HG03439 (cell line): ENCODE measurements at regions not wholly inside any gene's neighbourhood (a gene's known extent, or its start where the extent isn't known, plus 50 kb on each side); places are given as distances from the start of the nearest gene placed in this dataset.

ENCODE experiments used
- ATAC-seq: cut with Tn5 transposase; IDR thresholded peaks from one replicate; pipeline ENCODE4 v1.9.1; 2021; ENCODE audit warnings: mild to moderate bottlenecking, moderate library complexity; ENCODE audit not compliant: unreplicated experiment

DNA sequence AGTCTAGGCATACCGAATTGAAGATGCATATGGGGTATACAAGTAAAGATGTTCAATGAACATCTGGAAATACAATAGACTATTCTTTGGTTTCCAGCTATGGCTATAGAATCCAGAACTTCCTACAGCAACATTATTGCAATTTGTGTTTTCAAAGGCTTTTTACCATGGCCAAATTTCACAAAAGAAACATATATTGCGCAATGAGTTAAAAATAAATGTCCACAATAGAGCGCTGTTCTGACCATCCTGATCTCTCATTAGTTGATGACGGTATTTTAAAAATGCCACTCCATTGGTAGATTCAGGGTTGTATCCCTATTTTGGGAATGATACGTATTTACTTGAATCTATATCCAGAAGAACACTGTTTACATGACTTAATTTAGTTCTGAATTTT lies 139.2 kb downstream of the LINC00632 start:
- no peak for ATAC-seq

DNA sequence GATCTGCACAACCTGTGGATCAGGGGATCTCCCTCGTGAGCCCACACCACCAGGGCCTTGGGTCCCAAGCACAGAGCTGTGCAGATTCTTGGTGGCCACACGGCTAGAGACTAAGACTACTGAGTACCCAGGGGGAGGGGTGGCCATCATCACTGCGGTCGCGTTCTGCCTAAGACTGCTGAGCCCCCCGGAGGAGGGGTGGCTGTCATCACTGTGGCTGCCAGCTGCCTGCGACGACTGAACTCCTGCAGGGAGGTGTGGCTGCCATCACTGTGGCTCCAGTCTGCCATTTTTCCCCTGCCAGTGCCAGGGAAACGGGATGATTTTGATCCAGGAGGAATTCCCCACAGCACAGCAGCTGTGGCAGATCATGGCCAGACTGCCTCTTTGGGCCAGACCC lies 141.7 kb upstream of the SPANXB1 start:
- no peak for ATAC-seq

DNA sequence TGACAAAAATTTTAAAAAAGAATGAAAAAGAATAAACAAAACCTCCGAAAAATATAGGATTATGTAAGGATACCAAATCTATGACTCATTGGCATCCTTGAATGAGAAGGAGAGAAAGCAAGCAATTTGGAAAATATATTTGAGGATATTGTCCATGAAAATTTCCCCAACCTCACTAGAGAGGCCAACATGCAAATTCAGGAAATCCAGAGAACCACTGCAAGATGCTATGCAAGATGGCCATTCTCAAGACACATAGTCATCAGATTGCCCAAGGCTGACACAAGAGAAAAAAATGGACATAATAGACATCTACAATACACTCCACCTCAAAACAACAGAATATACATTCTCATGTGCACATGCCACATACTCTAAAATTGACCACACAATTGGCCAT lies 135.9 kb upstream of the SPANXB1 start:
- no peak for ATAC-seq

DNA sequence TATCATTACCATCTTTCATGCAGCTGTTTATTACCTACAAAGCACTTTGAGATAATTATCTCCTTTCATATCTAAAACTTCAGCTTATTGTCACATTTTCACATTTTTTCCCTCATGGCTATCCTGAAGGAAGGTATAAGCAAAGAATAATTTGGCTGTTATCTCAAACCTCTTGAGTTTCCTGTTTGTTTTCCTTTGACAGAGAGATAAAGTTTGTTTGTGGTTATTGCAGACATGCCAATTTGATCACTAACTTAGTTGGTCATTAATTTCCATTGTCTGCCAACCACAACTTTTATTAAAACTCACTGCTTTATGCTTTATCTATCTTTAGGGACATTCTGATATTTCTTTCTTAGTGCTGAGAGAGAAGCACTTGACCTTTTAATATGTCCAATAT lies 89.8 kb upstream of the SPANXB1 start:
- ATAC-seq, result no peak

- ATAC-seq, result no peak
Measured at GRCh38 chrX:140913802-140914501, 88.4 kb upstream of the SPANXB1 start.

GRCh38 chrX:140916872-140917271 lies 85.5 kb upstream of the SPANXB1 start:
- ATAC-seq, result no peak

GRCh38 chrX:140917354-140918115 lies 84.9 kb upstream of the SPANXB1 start:
- ATAC-seq, result no peak

DNA sequence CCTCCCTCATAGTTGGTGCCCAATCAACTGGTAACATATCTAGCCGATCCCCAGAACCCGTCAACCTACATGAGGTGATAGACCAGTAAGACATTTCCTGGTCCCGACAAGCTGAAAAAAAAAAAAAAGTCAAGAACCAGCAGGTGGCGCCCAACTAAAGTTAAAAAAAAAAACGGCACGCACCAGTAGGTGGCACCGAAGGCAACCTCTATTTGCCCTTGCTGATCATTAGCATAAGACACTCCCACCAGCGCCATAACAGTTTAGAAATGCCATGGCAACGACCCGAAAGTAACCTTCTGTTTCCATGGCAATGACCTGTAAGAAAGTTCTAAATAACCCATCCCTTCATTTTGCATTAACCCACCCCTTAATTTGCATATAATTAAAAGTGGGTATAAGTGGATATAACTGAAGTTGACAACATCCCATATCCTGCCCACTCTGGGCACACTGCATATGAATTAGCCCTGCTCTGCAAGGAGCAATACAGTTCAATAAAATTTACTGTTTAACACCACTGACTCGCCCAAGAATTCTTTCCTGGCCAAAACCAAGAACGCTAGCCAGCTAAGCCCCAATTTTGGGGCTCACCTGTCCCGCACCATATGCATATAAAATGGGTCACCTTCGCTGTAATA lies 83.9 kb upstream of the SPANXB1 start:
- ATAC-seq, result peak; percentile 84

DNA sequence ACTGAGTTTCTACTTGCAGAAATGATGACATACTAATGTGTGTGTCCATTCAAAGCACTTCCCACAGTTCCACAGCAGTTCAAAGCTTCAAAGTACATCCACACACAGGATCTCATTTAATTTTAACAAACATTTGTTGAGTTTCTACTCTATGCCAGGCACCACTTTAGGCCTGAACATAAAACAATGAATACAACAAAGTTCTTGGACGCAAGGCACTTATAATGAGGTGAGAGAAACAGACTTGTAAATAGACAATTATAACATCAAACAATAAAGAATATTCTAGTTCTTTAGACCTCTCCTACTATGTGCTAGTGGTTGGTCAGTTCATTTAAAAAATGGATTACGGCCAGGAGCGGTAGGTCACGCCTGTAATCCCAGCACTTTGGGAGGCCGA lies 82.0 kb upstream of the SPANXB1 start:
- no peak for ATAC-seq

DNA sequence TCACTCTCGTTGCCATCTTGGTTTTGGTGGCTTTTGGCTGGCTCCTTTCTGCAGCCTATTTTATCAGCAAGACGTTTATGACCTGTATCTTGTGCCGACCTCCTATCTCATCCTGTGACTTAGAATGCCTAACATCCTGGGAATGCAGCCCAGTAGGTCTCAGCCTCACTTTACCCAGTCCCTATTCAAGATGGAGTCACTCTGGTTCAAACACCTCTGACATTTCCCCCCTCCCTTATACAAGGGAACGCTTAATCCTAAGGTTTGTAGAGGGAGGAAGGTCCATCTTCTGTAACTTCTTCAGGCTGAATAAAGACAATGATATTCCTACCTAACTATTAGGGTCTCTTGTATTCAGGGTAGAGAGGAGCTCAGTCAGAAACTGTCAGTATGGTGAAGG lies 79.3 kb upstream of the SPANXB1 start:
- no peak for ATAC-seq

DNA sequence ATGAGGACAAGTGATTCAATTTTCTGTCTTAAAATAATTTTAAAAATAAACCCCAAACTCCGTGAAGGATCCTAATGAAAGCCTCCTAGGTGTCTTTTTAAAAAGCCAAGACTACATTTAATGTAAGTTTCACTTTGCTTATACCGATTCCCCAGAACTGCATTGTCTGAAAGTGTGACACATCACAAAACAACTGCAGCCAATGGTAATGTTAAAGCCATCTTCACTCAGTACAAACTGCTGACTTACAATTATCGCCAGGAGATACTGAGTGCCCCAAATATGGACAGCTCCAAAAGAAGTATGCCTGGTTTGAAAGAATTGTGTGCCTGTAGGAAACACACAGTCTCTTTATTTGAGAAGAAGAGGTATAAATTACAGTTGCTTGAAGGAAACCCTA lies 73.7 kb upstream of the SPANXB1 start:
- ATAC-seq, result no peak

DNA sequence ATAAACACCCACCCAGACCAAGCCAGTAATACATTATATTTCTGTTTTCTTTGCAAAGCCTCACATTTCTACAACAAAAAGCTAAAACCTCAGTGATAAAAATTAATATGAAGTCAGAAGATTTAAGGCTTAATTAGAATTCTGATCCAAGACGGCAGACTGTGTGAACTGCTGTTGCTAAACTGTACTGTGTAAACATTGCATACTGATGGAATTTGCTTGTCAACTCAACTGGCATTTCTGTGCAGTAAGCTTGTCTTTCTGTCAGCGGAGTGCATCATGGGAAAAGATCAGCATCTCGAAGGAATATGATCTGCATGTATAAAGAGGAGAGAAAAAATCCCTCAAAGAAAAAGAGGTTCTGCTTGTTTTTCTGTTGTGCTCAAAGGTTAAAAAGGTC lies 69.4 kb upstream of the SPANXB1 start:
- no peak for ATAC-seq

GRCh38 chrX:140933874-140934655 lies 68.3 kb upstream of the SPANXB1 start:
- ATAC-seq, result no peak

- ATAC-seq, result no peak
Measured at GRCh38 chrX:140943513-140943912, 58.9 kb upstream of the SPANXB1 start.

GRCh38 chrX:140944710-140945109 lies 57.7 kb upstream of the SPANXB1 start:
- no peak for ATAC-seq

DNA sequence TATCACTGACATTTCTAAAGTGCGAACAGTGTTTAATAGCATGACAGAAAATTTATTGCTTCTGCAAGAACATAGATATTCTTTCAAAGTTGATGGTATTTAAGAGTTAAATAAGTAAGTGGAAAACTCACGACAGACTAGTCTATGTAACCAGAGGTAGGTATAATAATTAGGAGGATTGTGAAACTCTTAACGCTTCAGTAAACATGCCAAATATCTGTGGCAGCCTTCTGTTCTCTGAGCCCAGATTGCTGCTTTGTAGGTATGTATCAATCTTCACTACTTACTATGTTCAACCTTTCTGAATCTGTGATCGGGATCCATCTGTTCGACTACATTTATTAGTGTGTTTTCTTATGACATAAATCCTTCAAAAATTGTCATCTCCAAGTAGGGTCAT lies 53.6 kb upstream of the SPANXB1 start:
- ATAC-seq, result no peak

DNA sequence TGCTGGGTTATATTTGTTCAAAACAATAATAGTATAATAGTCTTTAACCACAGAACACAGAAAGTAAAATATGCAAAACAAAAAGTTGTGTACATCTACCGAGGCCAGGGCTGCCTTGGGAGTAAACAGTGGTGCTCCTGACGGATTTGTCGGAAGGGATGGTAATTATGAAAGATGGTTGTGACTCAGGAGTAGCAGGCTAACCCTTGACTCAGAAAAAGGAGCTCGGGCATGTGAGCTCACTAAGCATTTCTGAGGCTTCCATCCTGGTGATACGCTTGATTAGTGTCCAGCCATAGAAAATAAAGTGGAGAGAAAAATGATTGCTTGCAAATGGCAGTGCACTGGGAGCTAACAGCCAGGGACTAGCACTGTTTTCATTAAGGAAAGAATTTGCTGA lies 53.2 kb upstream of the SPANXB1 start:
- no peak for ATAC-seq
